ENCODE measurements at regions not wholly inside any gene's neighbourhood (a gene's known extent, or its start where the extent isn't known, plus 50 kb on each side); places are given as distances from the start of the nearest gene placed in this dataset.

DNA sequence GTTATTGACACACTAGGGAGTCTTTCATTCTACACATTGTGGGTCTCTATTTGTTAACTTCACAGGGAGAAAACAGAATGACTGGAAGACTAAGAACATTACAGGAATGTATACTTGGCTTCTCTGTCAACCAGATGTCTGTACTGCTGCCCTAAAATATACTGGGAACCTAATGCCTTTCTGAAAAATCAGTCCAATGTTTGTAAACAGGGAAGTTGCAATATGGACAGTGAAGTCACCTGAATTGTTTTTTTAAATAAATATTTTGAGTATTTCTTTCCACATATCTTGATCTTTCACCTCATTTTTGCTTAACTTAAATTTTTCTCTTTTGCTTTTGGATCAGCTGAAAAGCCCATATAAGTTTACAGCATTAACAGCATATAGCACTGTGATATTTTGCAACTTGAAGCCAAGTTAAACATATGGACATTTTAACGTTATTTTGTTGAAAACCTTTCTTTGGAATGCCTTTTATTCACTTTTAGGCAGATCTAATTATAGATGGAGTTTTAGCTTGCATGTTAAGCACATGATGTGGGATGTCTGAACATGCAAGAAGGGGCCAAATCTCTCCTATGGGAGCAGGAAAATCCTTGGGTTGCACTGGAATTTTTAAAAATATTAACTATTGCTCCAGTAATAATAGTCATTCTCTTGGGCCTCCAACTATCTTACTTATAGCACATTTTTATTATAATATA, 137.7 kb upstream of the TWIST2 start (continued):
- TF ChIP-seq ZNF114 (tag by site-specific recombination; IDR thresholded peaks at IDR 0.05) (no peak), ZNF221 (tag by site-specific recombination; IDR thresholded peaks at IDR 0.05; ENCODE audit: borderline replicate concordance) (no peak)

DNA sequence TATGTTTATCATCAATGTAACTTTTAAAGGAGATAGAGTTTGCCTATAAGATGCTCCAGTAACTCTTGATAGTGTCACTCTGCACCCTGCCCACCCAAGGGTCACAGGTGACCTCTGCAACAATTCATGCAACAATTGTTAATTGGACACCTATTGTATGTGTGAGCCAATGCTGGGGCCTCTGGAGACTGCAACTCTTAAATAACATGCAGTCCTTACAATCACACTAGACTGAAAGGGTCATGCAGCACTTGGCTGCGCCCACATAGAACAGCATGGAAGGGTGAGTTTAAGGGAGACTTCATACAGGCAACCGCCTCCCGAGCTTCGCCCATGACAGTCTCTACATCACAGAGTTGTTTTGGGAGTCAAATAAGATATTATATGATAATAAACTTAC, 137.1 kb upstream of the TWIST2 start:
- CTCF ChIA-PET = interaction anchor here (1.9 kb wide), 1 partner anchor 9 kb away, joined by 10 read pairs; no protein-coding TSS in a partner anchor
- no peaks in the 10 kb centered on the region for H3K4me1 ChIP-seq (ENCODE audit: control insufficient read depth, insufficient read depth, low read length)
- H3K27ac ChIP-seq (ENCODE audit: extremely low read depth, low read depth, low read length) = no peak overlapping the region
- H3K36me3 ChIP-seq (ENCODE audit: control insufficient read depth in 2 of 2, insufficient read depth in 1 of 2, low read length in 2 of 2) = no peaks in the 10 kb centered on the region
- H3K9me3 ChIP-seq (ENCODE audit: control insufficient read depth, insufficient read depth, low read depth, low read length) = no peaks in the 10 kb centered on the region
- POLR2A ChIA-PET = no interaction called here
- no peak for TF ChIP-seq ZNF16 (tag by site-specific recombination; IDR thresholded peaks at IDR 0.05; ENCODE audit: low read depth)
- TF ChIP-seq, protein P1, sequence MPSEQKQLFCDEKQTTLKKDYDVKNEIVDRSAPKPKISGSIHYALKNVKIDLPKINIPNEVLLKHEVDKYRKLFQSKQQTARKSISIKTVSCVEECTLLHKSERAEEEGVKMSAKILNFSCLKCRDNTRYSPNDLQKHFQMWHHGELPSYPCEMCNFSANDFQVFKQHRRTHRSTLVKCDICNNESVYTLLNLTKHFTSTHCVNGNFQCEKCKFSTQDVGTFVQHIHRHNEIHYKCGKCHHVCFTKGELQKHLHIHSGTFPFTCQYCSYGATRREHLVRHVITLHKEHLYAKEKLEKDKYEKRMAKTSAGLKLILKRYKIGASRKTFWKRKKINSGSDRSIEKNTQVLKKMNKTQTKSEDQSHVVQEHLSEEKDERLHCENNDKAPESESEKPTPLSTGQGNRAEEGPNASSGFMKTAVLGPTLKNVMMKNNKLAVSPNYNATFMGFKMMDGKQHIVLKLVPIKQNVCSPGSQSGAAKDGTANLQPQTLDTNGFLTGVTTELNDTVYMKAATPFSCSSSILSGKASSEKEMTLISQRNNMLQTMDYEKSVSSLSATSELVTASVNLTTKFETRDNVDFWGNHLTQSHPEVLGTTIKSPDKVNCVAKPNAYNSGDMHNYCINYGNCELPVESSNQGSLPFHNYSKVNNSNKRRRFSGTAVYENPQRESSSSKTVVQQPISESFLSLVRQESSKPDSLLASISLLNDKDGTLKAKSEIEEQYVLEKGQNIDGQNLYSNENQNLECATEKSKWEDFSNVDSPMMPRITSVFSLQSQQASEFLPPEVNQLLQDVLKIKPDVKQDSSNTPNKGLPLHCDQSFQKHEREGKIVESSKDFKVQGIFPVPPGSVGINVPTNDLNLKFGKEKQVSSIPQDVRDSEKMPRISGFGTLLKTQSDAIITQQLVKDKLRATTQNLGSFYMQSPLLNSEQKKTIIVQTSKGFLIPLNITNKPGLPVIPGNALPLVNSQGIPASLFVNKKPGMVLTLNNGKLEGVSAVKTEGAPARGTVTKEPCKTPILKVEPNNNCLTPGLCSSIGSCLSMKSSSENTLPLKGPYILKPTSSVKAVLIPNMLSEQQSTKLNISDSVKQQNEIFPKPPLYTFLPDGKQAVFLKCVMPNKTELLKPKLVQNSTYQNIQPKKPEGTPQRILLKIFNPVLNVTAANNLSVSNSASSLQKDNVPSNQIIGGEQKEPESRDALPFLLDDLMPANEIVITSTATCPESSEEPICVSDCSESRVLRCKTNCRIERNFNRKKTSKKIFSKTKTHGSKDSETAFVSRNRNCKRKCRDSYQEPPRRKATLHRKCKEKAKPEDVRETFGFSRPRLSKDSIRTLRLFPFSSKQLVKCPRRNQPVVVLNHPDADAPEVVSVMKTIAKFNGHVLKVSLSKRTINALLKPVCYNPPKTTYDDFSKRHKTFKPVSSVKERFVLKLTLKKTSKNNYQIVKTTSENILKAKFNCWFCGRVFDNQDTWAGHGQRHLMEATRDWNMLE (tag by site-specific recombination; conservative IDR thresholded peaks at IDR 0.05; ENCODE audit: low read depth) = no peak
- TF ChIP-seq KLF17 (tag by site-specific recombination; IDR thresholded peaks at IDR 0.05) = no peak
- no peak for TF ChIP-seq FEZF1 (tag by site-specific recombination; IDR thresholded peaks at IDR 0.05)
- TF ChIP-seq ZNF112 (tag by site-specific recombination; IDR thresholded peaks at IDR 0.05) = no peak
- TF ChIP-seq ZNF18 (tag by site-specific recombination; IDR thresholded peaks at IDR 0.05) = no peak
- no peak for TF ChIP-seq PRDM10 (tag by site-specific recombination; IDR thresholded peaks at IDR 0.05)
- no peak for TF ChIP-seq ZBTB7A (tag by site-specific recombination; IDR thresholded peaks at IDR 0.05; ENCODE audit: low read depth)
- TF ChIP-seq ZBTB6 (tag by site-specific recombination; IDR thresholded peaks at IDR 0.05) = no peak
- no peak for TF ChIP-seq ZXDB (tag by site-specific recombination; IDR thresholded peaks at IDR 0.05)
- TF ChIP-seq ZNF585B (tag by site-specific recombination; IDR thresholded peaks at IDR 0.05) = no peak
- TF ChIP-seq ZNF623 (tag by site-specific recombination; IDR thresholded peaks at IDR 0.05) = no peak
- TF ChIP-seq, protein P2, sequence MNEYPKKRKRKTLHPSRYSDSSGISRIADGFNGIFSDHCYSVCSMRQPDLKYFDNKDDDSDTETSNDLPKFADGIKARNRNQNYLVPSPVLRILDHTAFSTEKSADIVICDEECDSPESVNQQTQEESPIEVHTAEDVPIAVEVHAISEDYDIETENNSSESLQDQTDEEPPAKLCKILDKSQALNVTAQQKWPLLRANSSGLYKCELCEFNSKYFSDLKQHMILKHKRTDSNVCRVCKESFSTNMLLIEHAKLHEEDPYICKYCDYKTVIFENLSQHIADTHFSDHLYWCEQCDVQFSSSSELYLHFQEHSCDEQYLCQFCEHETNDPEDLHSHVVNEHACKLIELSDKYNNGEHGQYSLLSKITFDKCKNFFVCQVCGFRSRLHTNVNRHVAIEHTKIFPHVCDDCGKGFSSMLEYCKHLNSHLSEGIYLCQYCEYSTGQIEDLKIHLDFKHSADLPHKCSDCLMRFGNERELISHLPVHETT (tag by site-specific recombination; IDR thresholded peaks at IDR 0.05) = no peak
- TF ChIP-seq ZNF561 (tag by site-specific recombination; IDR thresholded peaks at IDR 0.05; ENCODE audit: borderline replicate concordance) = no peak
- no peak for TF ChIP-seq REST (tag by site-specific recombination; IDR thresholded peaks at IDR 0.05)
- no peak overlapping the region for H3K4me3 ChIP-seq (ENCODE audit: low read depth, low read length)
